ENCODE measurements at regions not wholly inside any gene's neighbourhood (a gene's known extent, or its start where the extent isn't known, plus 50 kb on each side); places are given as distances from the start of the nearest gene placed in this dataset.

DNA sequence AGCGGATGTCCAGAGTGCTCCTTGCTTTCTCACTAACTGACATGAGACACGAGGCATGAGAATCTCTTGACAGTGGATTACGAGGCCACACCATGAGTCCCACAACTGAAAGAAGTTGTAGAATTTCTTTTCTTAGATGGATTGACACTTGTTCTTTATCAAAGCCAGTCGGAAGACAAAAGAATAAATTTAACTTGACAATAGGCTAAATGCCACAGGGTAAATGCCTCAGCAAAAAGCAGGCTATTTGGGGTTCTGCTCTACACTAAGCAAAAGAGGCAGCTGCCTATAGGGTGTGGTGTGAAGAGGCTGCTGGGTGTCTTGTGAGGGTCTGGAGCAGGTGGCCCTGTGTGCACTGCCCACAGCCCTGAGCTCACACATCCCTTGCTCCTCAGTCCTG lies 135.1 kb upstream of the SEMA6D start:
- no peak for TF ChIP-seq RAD21 (conservative IDR thresholded peaks at IDR 0.05 in 1 of 2, IDR thresholded peaks at IDR 0.05 in 1 of 2)
- no peak for TF ChIP-seq POLR2A (IDR thresholded peaks at IDR 0.05; ENCODE audit: low read length)
- TF ChIP-seq, protein P1, sequence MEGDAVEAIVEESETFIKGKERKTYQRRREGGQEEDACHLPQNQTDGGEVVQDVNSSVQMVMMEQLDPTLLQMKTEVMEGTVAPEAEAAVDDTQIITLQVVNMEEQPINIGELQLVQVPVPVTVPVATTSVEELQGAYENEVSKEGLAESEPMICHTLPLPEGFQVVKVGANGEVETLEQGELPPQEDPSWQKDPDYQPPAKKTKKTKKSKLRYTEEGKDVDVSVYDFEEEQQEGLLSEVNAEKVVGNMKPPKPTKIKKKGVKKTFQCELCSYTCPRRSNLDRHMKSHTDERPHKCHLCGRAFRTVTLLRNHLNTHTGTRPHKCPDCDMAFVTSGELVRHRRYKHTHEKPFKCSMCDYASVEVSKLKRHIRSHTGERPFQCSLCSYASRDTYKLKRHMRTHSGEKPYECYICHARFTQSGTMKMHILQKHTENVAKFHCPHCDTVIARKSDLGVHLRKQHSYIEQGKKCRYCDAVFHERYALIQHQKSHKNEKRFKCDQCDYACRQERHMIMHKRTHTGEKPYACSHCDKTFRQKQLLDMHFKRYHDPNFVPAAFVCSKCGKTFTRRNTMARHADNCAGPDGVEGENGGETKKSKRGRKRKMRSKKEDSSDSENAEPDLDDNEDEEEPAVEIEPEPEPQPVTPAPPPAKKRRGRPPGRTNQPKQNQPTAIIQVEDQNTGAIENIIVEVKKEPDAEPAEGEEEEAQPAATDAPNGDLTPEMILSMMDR (IDR thresholded peaks at IDR 0.05), result no peak
- TF ChIP-seq PBX3 (IDR thresholded peaks at IDR 0.05), result no peak
- no peak for TF ChIP-seq CEBPB (IDR thresholded peaks at IDR 0.05)
- no peak for TF ChIP-seq MAFK (IDR thresholded peaks at IDR 0.05; ENCODE audit: partially characterized antibody)
- TF ChIP-seq RCOR1 (IDR thresholded peaks at IDR 0.05; ENCODE audit: low read depth, low read length), result no peak
- no peak for TF ChIP-seq SMC3 (IDR thresholded peaks at IDR 0.05)
- no peak for TF ChIP-seq CHD2 (IDR thresholded peaks at IDR 0.05; ENCODE audit: low read length, partially characterized antibody)
- TF ChIP-seq ZNF302 (CRISPR knock-in tag; IDR thresholded peaks at IDR 0.05), result no peak
- TF ChIP-seq FOSL2 (IDR thresholded peaks at IDR 0.05), result no peak
- no peak for TF ChIP-seq FOSL2 (CRISPR knock-in tag; IDR thresholded peaks at IDR 0.05)
- no peak for TF ChIP-seq PHF8 (IDR thresholded peaks at IDR 0.05; ENCODE audit: borderline replicate concordance, low read depth)
- no peak for TF ChIP-seq EP300 (IDR thresholded peaks at IDR 0.05)

All from A549 (cell line).